Activated CD4-positive, alpha-beta T cell treated with anti-CD3 and anti-CD28 coated beads, Interleukin-2, amount 50 U/mL, for 4 hours (primary cell): ENCODE measurements at regions not wholly inside any gene's neighbourhood (a gene's known extent, or its start where the extent isn't known, plus 50 kb on each side); places are given as distances from the start of the nearest gene placed in this dataset.

ENCODE experiments used
- DNase-seq, 2 experiments: peaks; one replicate each; pipeline ENCODE4 v3.0.0-alpha.2; 2020

DNA sequence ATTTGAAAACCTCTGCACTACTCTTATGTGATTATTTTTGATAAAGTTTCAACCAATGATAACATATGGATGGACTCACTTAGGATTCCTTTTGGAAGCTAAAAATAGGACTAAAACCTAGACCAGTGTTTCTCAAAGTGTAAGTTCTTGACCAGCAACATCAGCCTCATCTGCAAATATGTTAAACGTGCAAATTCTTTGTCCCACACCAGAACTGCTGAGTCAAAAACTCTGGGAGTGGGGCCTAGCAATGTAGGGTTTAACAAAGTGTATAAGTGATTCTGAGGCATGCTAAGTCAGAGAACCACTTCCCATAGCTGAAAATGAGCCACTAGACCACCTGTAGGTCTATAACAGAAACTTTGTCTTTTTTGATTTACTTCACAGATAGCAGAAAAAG is 1247.2 kb upstream of the PIK3C3 start:
- no peak for DNase-seq

GRCh38 chr18:40698129-40698528 is 1256.9 kb upstream of the PIK3C3 start:
- DNase-seq = no peak

DNA sequence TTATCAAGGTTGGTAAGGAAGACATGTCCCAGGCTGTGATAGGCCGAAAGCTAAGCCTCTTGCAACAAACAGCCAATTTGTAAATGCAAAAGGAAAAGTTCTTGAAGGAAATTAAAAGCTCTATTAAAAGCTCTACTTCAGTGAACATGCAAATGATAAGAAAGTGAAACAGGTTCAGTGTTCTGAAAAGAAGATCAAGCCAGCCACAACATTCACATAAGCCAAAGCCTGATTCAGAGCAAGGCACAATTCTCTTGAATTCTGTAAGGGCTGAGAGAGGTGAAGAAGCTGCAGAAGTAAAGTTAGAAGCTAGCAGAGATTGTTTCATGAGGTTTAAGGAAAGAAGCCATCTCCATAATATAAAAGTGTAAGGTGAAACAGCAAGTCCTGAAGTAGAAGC is 1259.5 kb upstream of the PIK3C3 start:
- DNase-seq = no peak

DNA sequence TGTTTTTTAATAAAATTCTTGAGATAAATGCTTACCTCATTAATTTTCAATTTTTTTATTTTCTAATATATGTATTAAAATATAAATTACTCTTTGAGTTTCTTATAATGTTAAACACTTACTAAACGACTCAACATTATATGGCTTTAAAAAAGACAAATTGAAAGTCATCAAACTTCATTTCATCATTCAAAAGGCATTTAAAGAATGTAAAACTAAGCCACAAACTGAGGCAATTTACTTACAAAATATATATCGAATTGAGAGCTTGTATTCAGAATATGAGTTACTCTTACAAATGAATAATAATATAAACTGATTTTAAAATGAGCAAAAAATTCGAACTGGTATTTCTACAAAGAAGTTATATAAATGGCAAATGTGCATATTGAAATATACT is 1262.2 kb upstream of the PIK3C3 start:
- DNase-seq = no peak

DNA sequence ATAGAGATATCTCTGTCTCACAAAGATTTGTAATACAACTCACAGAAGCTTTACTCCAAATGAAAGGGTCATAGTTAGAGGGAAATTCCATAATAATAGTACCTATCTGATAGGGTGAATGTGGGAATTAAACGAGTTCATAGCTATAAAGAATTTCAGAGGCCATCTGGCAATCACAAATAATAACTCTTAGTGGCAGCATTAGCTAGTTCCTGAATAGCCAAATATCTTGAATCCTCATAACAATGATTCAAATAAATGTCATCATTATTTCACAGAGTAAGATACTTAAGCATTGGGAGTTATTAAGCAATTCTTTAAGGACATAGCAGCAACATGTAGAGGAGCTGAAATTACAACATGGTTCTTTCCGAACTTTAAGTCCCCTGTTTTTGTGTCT is 1265.0 kb upstream of the PIK3C3 start:
- no peak for DNase-seq

DNA sequence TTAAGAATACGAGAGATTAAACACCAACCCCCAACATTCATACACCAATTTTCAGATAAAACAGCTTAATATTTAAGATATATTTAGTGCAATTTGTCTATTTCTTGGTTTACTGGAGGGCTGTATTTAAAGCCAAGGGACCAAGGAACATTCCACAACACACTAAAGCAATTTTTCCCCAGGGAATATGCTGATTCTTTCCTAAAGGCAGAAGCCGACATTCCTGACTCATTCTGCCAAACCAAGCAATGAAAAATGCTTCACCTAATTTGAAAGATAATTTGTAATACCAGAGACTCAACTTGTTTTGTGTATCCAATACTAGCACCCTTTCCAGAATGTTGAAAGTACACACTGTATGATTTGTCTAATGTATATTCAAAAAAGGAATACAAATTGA is 1267.6 kb upstream of the PIK3C3 start:
- no peak for DNase-seq

- no peak for DNase-seq
Measured at GRCh38 chr18:40686836-40687235, 1268.2 kb upstream of the PIK3C3 start.

DNA sequence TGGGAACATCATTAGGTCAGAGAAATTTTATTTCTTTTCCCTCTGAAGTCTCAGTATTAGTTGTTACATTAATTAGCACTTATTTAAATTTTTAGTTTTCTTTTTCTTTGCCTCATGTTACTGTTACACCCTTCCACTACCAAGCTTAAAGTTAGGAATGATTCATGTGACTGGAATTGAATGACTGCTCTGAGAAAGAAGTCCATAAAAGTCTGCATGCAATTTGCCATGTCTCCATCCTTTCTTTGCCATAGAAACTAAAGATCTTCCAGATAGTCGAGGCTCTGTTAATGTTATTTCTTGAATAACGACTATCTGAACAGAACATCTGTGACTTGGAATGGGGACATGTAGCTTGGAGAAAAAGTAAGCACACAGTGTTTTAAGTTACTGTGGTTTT is 1269.8 kb upstream of the PIK3C3 start:
- DNase-seq = no peak

- no peak for DNase-seq
Measured at GRCh38 chr18:40678318-40678717, 1276.7 kb upstream of the PIK3C3 start.

DNA sequence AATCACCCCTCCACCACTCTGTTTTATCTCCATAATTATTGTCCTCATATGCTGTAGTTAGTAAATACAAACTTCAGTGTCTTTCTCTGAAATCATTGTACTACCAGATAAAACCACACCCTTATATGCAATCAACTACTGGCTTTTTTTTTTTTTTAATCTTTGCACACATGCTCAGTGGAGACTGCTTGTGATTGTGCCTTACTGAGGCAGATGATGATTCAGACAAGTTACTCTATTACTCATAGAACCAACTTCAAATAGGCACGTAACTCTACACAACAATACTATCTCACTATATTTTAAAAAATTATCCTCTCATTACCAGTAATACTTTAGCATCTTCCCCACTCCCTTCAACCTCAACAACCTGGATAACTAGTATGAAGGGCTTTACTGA is 1278.4 kb upstream of the PIK3C3 start:
- DNase-seq = no peak

DNA sequence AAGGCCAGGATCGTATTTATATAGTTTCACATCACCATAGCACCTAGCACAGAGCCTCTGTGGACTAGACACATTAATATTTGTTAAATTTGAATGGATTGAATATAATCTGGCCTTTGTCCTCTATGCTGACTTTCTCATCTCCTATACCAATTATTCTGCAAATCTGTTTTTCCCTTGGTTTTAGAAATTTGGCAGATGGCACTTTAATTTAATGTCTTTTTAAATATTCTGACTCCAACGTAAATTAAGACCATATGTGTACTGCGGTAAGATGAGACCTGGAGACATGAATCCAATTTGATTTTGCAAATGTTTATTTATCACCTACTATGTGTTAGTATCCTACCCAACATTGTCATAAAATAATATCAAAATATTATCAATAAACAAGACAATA is 1281.9 kb upstream of the PIK3C3 start:
- no peak for DNase-seq

GRCh38 chr18:40672590-40672989 is 1282.4 kb upstream of the PIK3C3 start:
- DNase-seq = no peak

DNA sequence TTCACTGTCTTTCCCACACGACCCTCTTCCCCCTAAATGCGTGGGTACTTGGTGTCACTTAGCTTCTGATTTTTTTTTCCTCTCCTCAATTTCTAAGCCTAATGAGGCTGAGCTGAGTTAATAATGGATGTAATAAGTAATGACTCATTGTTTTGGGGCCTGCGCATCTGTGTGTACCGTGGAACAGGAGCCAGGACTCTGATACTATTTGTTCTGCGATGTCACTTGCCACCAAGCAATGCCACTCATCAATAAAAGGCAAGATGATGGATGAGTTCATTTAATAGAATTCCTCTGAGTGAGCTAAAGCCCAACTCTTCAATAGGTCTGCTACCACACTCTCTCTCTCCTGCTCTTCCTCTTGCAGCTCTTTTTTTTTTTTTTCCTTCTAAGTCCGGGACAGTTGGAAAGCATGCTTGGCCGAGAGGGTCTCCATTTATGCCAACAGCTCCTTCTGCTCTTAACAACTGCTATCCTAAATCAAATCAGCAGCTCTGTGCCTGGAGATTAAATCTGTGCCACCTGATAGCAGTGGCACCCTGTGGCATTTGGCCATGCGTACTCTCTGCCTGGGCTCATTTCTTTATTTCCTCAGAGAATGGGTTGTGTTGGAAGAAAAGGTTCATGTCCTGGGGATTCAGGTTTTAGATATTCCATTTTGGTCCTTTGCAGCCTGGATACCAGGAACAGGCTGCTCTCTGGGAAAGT is 1284.2 kb upstream of the PIK3C3 start:
- no peak for DNase-seq

- DNase-seq = no peak
Measured at GRCh38 chr18:40662898-40663437, 1292.1 kb upstream of the PIK3C3 start.

DNA sequence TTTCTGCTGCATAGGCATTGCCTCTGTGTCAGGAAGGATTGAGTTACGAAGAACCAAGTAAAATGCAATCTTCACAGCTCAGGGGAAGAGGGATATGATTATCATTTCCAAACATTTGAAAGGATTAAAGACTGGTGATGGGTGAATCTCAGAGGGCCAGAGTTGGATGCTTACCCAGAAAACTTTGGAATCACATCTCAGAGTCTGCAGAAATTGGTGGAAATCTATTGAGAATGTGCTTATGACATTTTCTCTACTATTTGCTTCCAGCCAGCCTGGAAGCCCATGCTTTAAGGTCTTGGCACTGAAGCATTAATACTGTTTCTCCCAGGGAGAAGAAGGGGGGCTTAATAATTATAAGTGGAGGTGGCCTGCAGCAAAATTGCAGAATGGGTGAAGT is 1301.4 kb upstream of the PIK3C3 start:
- DNase-seq = no peak

GRCh38 chr18:40652321-40652720 is 1302.7 kb upstream of the PIK3C3 start:
- no peak for DNase-seq

DNA sequence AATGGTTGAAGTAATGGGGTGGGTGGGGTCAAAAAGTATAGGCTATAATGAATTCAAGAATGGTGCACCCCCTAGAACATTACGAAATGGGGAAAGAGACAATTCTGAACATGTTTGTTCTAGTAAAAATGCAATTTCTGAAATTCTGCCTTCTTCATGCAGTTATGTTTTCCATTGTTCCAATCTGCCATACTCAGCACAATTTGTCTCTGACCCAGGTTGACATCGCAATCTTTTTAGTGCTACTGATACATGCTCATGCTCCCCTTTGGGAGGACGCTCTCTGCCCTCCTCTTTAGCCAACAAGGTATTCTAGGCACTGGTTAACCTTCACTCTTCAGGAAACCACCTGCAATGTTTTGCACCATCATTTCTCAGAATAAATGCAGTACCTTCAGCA is 1303.9 kb upstream of the PIK3C3 start:
- no peak for DNase-seq

DNA sequence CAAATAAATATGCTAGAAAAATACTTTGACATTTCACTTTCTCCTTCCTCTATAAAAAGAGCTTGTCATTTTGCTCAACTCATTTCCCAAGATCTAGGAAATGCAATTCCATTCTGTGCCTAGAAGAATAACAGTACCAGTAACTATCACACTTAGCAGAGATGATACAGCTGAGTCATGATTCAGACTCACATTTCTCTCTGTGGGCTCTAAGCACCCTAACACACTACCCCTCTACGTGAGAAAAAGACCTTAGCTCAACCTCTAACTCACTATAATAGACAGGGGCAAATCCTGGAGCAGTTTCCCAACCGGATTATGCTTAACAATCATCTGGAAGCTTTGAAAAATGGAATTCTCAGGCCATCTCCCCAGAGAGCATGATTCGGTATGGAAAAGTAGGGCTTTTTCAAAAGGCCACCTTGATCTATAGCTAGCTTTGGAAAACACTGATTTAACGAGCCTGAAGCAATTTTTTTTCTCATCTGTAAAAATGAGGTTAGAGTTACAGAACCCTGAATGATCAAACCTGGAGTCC is 1312.3 kb upstream of the PIK3C3 start:
- DNase-seq = no peak

GRCh38 chr18:40631319-40631718 is 1323.7 kb upstream of the PIK3C3 start:
- DNase-seq = no peak

GRCh38 chr18:40630496-40630895 is 1324.5 kb upstream of the PIK3C3 start:
- DNase-seq = no peak

GRCh38 chr18:40624959-40625358 is 1330.1 kb upstream of the PIK3C3 start:
- no peak for DNase-seq

- DNase-seq = no peak
Measured at GRCh38 chr18:40613721-40614120, 1341.3 kb upstream of the PIK3C3 start.

DNA sequence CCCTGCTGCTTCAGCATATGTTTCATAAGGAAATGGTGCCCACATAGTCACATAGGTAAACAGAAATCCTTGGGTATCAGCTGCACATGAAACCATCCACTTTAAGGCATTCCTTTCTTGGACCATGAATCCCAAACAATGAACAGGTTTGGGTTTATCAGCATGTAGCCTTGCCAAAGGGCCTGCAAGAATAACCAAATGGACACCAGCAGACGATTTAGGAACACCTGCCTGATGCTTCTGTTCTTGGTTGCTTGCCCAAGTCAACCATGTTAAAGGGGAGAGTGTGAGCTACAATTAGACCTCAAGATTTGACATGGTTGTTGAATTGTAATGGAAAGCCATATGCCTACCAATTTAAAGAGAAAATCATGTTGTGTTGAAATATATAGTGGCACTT is 1342.7 kb upstream of the PIK3C3 start:
- no peak for DNase-seq

GRCh38 chr18:40608226-40608625 is 1346.8 kb upstream of the PIK3C3 start:
- no peak for DNase-seq

DNA sequence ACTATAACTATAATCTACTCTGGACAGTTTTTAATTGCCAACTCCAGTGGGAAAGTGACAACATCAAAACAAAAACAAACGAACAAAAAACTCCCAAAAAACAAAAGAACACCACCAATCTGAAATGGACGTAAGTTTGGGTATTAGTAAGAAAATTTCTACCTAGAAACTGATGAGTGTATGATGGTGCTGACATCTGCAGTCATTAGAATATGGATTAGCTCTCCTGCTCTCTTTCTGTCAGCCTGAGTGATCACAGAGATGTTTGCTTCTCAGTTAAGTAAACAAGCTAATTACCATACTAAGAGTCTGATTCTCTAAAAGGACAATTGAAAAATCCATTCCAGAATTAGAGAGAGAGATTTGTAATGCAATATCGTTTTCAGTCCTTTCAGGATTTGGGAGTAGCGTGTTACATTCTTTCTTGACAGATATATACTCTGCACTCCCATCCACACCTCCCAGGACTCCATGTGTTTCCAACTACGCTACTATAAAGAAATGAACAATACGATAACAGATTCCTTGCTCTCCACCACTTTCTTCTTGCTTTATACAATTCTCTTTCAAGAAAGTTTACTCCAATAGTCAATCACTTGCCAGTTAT is 1347.4 kb upstream of the PIK3C3 start:
- no peak for DNase-seq
